CD4-positive, alpha-beta T cell treated with Interleukin-17A for 4 hours (primary cell): ENCODE measurements at regions not wholly inside any gene's neighbourhood (a gene's known extent, or its start where the extent isn't known, plus 50 kb on each side); places are given as distances from the start of the nearest gene placed in this dataset.
A peak's percentile ranks its signal among the peaks of the same experiment; 100 is the strongest.
"Not testable (repeated sequence)": the region's sequence is repeated elsewhere in the genome, so short reads cannot be mapped to it uniquely, and the experiment has no call there.

Experiments used
- DNase-seq: peaks from one replicate; pipeline ENCODE4 v3.0.0-alpha.2; 2020; ENCODE audit warnings: mixed read lengths

- not testable (repeated sequence) for DNase-seq
Observed at GRCh38 chr7:149930374-149931068, 56.8 kb downstream of the ATP6V0E2 start.

DNA sequence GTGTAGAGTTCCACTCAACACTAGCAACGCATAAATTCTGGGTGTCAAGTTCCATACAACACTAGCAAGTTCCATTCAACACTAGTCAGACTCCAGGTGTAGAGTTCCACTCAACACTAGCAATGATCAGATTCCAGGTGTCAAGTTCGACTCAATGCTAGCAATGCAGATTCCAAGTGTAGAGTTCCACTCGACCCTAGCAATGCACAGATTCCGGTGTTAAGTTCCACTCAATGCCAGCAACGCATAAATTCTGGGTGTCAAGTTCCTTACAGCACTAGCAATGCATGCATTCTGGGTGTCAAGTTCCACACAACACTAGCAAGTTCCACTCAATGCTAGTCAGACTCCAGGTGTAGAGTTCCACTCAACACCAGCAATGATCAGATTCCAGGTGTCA lies 60.0 kb downstream of the ATP6V0E2 start:
- not testable (repeated sequence) for DNase-seq

GRCh38 chr7:149947346-149947745 lies 73.6 kb downstream of the ATP6V0E2 start:
- DNase-seq, result not testable (repeated sequence)

- DNase-seq, result not testable (repeated sequence)
Observed at GRCh38 chr7:149948444-149948843, 74.7 kb downstream of the ATP6V0E2 start.

GRCh38 chr7:149949863-149950577 lies 76.3 kb downstream of the ATP6V0E2 start:
- DNase-seq, result not testable (repeated sequence)

DNA sequence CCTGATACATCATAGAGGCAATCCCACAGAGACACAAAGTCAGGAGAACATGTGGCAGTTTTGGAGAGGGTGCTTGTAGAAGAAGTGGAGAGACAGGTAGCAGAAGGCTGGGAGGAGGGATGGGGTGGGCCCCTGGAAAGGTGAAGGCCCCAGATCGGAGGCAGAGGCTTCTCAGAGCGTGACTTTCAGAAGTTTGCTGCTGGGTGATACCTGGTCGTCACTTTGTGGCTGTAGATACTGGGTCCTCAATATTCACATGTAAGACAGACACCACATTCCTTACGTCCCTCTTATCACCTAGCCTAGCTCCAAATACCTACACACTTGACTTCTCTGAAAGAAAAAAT lies 76.8 kb downstream of the ATP6V0E2 start:
- DNase-seq, result not testable (repeated sequence)

DNA sequence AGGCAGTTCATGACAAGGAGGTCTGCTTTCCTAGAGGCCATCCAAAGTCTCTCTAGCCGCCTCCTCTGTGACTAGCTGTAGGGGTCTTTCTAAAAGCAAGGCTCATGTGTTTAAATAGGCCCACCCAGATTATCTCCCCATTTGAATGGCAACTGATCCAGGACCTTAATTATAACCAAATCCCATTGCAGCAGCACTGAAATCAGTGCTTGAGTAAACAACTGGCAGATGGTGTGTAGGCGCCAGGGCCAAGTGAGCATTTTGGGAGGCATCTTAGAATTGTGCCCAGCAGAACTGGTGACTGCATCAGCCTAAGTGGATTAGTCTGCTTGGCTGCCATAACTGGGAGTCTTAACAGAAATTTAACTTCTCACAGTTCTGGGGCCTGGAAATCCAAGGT lies 77.8 kb downstream of the ATP6V0E2 start:
- not testable (repeated sequence) for DNase-seq

- DNase-seq, result not testable (repeated sequence)
Observed at GRCh38 chr7:149958880-149959279, 85.1 kb downstream of the ATP6V0E2 start.

GRCh38 chr7:149960863-149961262 lies 87.1 kb downstream of the ATP6V0E2 start:
- DNase-seq, result peak; percentile 4

DNA sequence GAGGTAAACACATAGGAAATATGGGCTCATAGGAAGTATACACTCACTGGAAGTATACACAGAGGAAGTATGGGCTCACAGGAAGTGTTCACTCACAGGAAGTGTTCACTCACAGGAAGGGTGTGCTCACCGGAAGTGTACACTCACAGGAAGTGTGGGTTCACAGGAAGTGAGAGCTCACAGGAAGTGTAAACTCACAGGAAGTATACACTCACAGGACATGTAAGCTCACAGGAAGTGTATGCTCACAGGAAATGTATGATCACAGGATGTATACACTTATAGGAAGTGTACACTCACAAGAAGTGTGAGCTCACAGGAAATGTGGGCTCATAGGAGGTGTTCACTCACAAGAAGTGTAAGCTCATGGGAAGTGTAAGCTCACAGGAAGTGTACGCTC lies 88.1 kb downstream of the ATP6V0E2 start:
- DNase-seq, result peak; percentile 10

GRCh38 chr7:149962685-149963319 lies 89.0 kb downstream of the ATP6V0E2 start:
- not testable (repeated sequence) for DNase-seq

DNA sequence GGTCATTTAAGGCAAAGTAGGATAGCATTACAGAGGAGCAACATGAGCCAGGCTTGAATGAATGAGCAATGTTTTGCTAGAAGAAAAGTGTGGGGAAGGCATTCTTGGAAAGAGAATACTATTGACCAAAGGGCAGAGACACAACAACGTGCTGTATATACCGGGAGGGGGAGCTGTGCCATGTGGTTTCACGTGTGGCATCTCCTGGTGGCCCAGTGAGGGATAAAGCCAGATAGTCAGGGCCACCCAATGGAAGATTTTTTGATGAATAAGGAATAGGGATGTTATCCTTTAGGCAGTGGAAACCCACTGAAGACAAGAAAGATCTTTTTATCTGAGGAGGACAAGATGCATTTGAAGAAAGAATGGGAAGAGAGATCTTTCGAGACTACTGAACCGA lies 90.2 kb downstream of the ATP6V0E2 start:
- DNase-seq, result not testable (repeated sequence)

DNA sequence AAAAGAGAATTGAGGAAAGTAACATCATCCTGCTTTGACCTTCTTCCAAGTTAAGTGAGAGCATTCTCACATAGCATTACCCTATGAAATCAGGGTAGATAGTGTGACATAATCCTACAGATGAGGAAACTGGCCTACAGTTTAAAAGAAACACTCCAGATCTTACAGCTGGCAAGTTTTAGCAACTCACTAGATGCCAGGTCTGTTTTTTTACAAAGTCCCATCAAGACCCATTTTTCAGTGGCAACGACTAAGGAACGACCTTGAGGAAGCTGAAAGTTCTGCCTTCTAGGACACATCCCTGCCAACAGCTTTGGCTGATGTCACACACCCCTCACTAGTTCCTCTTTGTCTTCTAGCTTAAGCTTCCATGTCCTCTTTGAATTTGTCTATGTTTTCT lies 92.7 kb downstream of the ATP6V0E2 start:
- DNase-seq, result not testable (repeated sequence)

- not testable (repeated sequence) for DNase-seq
Observed at GRCh38 chr7:149972977-149973376, 99.2 kb downstream of the ATP6V0E2 start.

DNA sequence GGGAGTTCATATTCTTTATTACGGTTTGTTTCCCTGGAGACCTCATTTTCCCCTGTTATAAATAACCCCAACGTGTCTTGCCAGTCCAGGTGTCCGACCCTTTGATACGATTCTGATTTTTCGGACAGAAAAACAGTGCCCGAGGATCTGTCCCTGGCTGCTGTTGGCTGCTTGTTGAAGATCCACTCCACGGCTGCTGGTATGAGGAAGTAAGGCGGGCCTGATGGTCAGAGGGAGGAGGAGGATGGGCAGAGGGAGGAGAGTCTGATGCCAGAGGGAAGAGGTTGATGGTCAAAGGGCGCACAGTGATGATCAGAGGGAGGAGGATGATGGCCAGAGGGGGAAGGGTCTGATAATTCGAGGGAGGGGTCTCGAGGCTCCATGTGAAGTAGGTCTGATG lies 99.9 kb downstream of the ATP6V0E2 start:
- DNase-seq, result not testable (repeated sequence)

DNA sequence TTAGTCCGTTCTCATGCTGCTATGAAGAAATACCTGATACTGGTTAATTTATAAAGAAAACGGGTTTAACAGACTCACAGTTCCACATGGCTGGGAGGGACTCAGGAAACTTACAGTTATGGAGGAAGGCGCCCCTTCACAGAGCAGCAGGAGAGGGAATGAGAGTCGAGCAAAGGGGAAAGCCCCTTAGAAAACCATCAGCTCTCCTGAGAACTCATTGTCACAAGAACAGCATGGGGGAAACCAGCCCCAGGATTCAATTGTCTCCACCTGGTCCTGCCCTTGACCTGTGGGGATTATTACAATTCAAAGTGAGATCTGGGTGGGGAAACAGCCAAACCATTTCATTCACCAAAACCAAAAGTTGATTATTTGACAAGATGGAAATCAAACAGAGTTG lies 101.8 kb downstream of the ATP6V0E2 start:
- DNase-seq, result not testable (repeated sequence)

GRCh38 chr7:149978537-149978936 lies 104.8 kb downstream of the ATP6V0E2 start:
- DNase-seq, result not testable (repeated sequence)

DNA sequence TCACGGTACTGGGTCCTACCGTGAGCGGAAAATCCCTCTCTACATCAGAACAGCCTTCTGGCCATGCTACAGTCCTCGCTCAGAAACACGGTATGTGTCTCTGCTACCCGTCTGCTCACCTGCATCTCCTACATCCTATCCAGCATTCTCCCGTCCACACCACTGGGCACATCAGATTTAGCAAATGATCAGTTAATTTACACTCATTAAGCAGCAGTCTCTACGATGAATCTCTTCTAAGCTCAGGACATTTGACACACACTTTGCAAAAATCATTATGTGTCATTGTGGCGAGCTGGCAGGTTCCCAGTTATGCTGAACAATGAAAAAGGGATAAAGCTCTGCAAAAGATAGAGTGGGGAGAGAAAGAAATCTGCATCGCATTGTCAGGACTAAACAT lies 105.2 kb downstream of the ATP6V0E2 start:
- DNase-seq, result not testable (repeated sequence)

- DNase-seq, result not testable (repeated sequence)
Observed at GRCh38 chr7:149982537-149983112, 108.9 kb downstream of the ATP6V0E2 start.

DNA sequence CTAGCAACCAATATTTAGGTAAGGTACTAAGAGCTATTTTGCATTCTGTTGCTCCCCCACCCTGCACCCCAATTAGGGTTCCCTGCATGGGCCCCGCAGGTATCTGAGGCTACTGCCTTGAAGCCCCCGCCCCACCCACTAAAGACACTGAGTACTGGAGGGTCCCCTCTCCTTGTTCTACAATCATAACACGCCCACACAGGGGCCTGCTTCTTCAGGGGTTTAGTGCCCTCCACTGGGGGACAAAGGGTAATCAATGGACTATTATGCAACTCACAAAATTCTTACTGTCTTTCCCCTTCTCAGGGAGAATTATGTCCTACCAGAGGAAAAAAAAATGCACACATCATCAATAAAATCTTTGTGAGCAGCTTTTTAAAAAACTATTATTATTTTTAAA lies 113.1 kb downstream of the ATP6V0E2 start:
- not testable (repeated sequence) for DNase-seq

DNA sequence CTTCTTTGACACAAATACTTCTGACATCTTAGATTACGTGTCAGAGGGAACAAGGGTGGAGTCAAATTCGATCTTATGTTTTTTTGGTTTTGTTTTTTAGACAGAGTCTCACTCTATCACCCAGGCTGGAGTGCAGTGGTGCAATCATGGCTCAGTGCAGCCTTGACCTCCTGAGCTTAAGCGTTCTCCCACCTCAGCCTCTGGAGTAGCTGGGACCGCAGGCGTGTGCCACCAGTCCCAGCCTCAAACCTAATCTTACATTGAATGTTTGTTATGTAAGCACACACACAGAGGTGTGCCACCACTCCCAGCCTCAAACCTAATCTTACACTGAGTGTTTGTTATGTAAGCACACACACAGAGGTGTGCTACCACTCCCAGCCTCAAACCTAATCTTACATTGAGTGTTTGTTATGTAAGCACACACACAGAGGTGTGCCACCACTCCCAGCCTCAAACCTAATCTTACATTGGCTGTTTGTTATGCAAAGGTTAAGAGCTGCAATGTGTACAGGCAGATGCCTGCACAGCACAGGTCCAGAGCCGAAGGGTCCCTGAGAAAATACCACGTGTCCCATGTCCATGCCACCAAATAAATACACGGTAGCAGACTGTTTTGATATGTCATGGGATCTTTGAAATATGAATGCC lies 118.0 kb downstream of the ATP6V0E2 start:
- DNase-seq, result not testable (repeated sequence)

GRCh38 chr7:149992366-149992765 lies 118.6 kb downstream of the ATP6V0E2 start:
- DNase-seq, result not testable (repeated sequence)
